GM12873 (cell line): ENCODE measurements at regions not wholly inside any gene's neighbourhood (a gene's known extent, or its start where the extent isn't known, plus 50 kb on each side); places are given as distances from the start of the nearest gene placed in this dataset.

Source experiments
- CTCF ChIP-seq: IDR thresholded peaks from 2 replicates; pipeline ENCODE4 v1.5.1; 2012; ENCODE audit warnings: low read depth, mild to moderate bottlenecking, moderate library complexity, low read length, control low read depth; ENCODE audit not compliant: insufficient read depth; ENCODE audit errors: missing control alignments

GRCh38 chr6:11462742-11463397 is 74.7 kb upstream of the TMEM170B start:
- TF ChIP-seq CTCF: no peak

GRCh38 chr6:11460837-11461661 is 76.5 kb upstream of the TMEM170B start:
- no peak for TF ChIP-seq CTCF

- TF ChIP-seq CTCF: peak; percentile 32
Observed at GRCh38 chr6:11460001-11460668, 77.4 kb upstream of the TMEM170B start.

- TF ChIP-seq CTCF: no peak
Observed at GRCh38 chr6:11459079-11459610, 78.4 kb upstream of the TMEM170B start.

GRCh38 chr6:11458509-11458908 is 79.0 kb upstream of the TMEM170B start:
- no peak for TF ChIP-seq CTCF

GRCh38 chr6:11450037-11450436 is 87.5 kb upstream of the TMEM170B start:
- no peak for TF ChIP-seq CTCF

GRCh38 chr6:11449408-11449807 is 88.1 kb upstream of the TMEM170B start:
- no peak for TF ChIP-seq CTCF
